GM21360 (cell line): ENCODE measurements at regions not wholly inside any gene's neighbourhood (a gene's known extent, or its start where the extent isn't known, plus 50 kb on each side); places are given as distances from the start of the nearest gene placed in this dataset.

Experiments
- ATAC-seq: cut with Tn5 transposase; IDR thresholded peaks from one replicate; pipeline ENCODE4 v1.9.1; 2021; ENCODE audit warnings: mild to moderate bottlenecking, moderate library complexity; ENCODE audit not compliant: unreplicated experiment

GRCh38 chr2:385061-385460 lies 97.2 kb upstream of the ALKAL2 start:
- ATAC-seq = no peak

GRCh38 chr2:383888-384287 lies 96.0 kb upstream of the ALKAL2 start:
- ATAC-seq = no peak

- ATAC-seq = no peak
These were observed 95.3 kb upstream of the ALKAL2 start for GRCh38 chr2:383178-383577.

GRCh38 chr2:382728-383022 lies 94.8 kb upstream of the ALKAL2 start:
- no peak for ATAC-seq

- no peak for ATAC-seq
These were observed 94.2 kb upstream of the ALKAL2 start for GRCh38 chr2:381941-382727.

GRCh38 chr2:381181-381580 lies 93.3 kb upstream of the ALKAL2 start:
- ATAC-seq = no peak

- no peak for ATAC-seq
These were observed 92.9 kb upstream of the ALKAL2 start for GRCh38 chr2:380772-381171.

GRCh38 chr2:380221-380620 lies 92.3 kb upstream of the ALKAL2 start:
- ATAC-seq = no peak

GRCh38 chr2:379778-380177 lies 91.9 kb upstream of the ALKAL2 start:
- no peak for ATAC-seq

- ATAC-seq = no peak
These were observed 90.5 kb upstream of the ALKAL2 start for GRCh38 chr2:378364-378763.

- ATAC-seq = no peak
These were observed 89.5 kb upstream of the ALKAL2 start for GRCh38 chr2:377414-377813.

- no peak for ATAC-seq
These were observed 88.0 kb upstream of the ALKAL2 start for GRCh38 chr2:375956-376307.

- no peak for ATAC-seq
These were observed 87.5 kb upstream of the ALKAL2 start for GRCh38 chr2:375270-375955.

GRCh38 chr2:368386-368785 lies 80.5 kb upstream of the ALKAL2 start:
- no peak for ATAC-seq

GRCh38 chr2:367246-367645 lies 79.4 kb upstream of the ALKAL2 start:
- ATAC-seq = no peak

- ATAC-seq = no peak
These were observed 78.8 kb upstream of the ALKAL2 start for GRCh38 chr2:366706-367105.

GRCh38 chr2:365367-366275 lies 77.7 kb upstream of the ALKAL2 start:
- no peak for ATAC-seq

- no peak for ATAC-seq
These were observed 76.1 kb upstream of the ALKAL2 start for GRCh38 chr2:363824-364470.

GRCh38 chr2:362924-363323 lies 75.0 kb upstream of the ALKAL2 start:
- no peak for ATAC-seq

- ATAC-seq = no peak
These were observed 72.2 kb upstream of the ALKAL2 start for GRCh38 chr2:360124-360523.

GRCh38 chr2:359047-359446 lies 71.2 kb upstream of the ALKAL2 start:
- no peak for ATAC-seq
